ENCODE measurements at regions not wholly inside any gene's neighbourhood (a gene's known extent, or its start where the extent isn't known, plus 50 kb on each side); places are given as distances from the start of the nearest gene placed in this dataset.

DNA sequence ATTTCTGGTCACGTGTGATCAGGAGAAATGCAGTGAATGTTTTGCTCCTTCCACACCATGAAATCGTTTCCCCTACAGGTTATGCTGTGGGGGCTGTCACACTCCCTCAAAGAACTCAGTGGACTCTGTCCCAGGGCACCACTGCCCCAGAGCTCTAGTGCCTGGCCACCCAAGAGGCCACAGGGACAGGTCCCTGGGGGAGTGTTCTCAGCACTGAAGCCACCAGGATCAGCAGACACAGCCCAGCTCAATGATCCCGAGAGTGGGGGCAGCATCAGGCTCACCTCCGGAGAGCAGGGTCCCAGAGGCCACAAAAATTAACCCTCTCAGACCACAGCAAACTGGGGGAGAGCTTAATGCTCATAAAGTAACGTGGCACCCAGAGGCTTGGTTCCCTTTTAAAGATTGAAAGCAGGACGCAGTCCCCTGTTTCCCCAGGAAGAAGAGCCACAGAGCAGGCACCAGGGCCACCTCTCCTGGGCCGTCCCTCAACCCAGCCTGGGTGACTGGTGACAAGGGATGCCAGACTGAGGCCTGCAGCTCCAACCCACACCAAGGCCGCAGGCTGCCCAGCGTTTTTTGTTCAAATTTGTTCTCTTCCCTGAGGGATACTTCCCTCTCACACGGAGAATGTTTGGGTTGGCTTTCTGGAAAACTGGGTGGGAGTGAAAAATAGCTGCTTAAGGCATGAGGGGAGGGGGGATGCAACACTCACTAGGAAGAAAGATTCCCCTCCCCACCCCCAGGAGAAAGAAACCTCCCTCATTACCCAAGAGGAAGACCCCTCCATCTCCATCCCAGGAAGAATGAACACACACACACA is 123.3 kb upstream of the IGF1R start:
- no peak overlapping the region for H3K27ac ChIP-seq (ENCODE audit: low read depth, low read length)
- no peak overlapping the region for H3K4me3 ChIP-seq (ENCODE audit: low read length)
- H3K27me3 ChIP-seq (ENCODE audit: insufficient read depth, low read length): no peaks in the 10 kb centered on the region
- WGBS: 84% methylated on average over 9 of the region's 10 CpGs
- no peaks in the 10 kb centered on the region for H3K36me3 ChIP-seq (ENCODE audit: insufficient read depth, low read length)
- peaks cover 9% of the 10 kb centered on the region; the same call in 1 of the 2 replicates for H3K4me1 ChIP-seq (ENCODE audit: insufficient read depth, low read length)
- H3K9me3 ChIP-seq (ENCODE audit: insufficient read depth, low read depth, low read length): no peaks in the 10 kb centered on the region
- H3K9ac ChIP-seq (ENCODE audit: low read depth, low read length): no peak overlapping the region

DNA sequence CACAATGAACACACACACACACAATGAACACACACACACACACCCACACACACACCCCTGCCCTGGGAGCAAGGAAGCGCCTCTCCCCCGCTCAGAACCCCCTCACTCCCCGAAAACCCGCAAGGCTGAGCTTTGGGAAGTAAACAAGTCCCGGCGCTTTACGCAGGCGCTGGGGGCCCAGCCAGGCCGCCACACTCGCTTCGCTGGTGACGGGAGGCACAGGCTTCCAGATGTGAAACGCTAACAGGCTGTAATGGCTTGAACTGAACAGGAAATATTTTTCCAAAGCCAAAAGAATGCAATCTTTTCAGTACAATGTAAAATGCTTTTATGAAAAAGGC is 122.7 kb upstream of the IGF1R start:
- WGBS: 92% methylated on average over 13 of the region's 13 CpGs
- H3K36me3 ChIP-seq (ENCODE audit: insufficient read depth, low read length): no peaks in the 10 kb centered on the region
- H3K27me3 ChIP-seq (ENCODE audit: insufficient read depth, low read length): no peaks in the 10 kb centered on the region
- no peaks in the 10 kb centered on the region for H3K9me3 ChIP-seq (ENCODE audit: insufficient read depth, low read depth, low read length)
- no peak overlapping the region for H3K4me3 ChIP-seq (ENCODE audit: low read length)
- no peak overlapping the region for H3K9ac ChIP-seq (ENCODE audit: low read depth, low read length)
- no peak overlapping the region for H3K27ac ChIP-seq (ENCODE audit: low read depth, low read length)
- peaks cover 9% of the 10 kb centered on the region; the same call in 1 of the 2 replicates for H3K4me1 ChIP-seq (ENCODE audit: insufficient read depth, low read length)

DNA sequence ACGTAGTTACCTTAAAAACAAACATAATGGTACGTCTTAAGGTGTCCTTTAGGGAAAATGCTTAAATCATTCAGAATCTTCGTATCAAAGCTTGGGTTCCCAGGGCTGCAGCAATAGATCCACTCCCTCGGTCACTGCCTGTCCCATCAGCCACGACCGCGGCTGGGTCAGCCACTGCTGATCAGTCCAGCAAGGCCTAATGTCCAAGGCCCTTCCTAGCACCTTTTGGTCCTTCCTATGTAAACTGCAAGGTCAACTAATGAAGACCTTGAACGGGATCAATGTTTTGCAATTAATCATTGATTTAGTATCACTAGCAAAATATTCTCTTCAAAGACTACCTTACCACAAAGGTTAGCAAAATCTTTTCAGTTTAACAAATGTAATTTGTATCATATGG is 122.2 kb upstream of the IGF1R start:
- H3K36me3 ChIP-seq (ENCODE audit: insufficient read depth, low read length): no peaks in the 10 kb centered on the region
- H3K27ac ChIP-seq (ENCODE audit: low read depth, low read length): no peak overlapping the region
- no peaks in the 10 kb centered on the region for H3K9me3 ChIP-seq (ENCODE audit: insufficient read depth, low read depth, low read length)
- H3K27me3 ChIP-seq (ENCODE audit: insufficient read depth, low read length): no peaks in the 10 kb centered on the region
- peaks cover 9% of the 10 kb centered on the region; the same call in 1 of the 2 replicates for H3K4me1 ChIP-seq (ENCODE audit: insufficient read depth, low read length)
- WGBS: 94% methylated on average over 8 of the region's 8 CpGs
- no peak overlapping the region for H3K9ac ChIP-seq (ENCODE audit: low read depth, low read length)
- no peak overlapping the region for H3K4me3 ChIP-seq (ENCODE audit: low read length)

DNA sequence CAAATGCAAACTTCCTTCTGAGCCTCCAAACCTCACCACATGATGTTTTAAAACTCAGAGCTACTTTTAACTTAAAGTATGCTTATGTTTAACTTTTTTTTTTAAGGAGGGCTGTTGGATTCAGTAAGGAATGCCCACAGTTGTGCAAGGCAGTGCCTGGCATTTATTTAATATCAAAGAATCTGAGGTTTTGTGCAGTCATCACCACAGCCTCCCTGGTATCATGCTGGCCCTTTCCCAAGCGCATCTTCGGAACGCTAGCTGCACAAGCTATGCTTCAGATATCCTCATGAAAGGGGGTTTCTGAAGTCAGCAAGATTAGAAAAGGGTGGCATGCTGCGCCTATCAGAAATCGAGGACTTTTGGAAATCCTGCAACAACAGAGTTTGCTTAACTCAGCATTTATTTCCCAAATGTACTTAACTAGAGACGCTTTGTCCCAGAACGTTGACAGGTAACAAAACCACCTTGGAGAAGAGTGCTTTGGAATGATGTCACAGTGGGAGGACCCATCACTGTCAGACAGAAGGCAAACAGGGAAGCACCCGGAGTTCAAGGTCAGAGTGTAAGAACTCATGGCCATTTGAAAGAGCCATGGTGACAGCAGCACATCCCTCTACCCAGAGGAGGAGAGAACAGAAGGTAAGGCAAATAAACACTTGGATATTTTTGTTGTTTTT is 120.2 kb upstream of the IGF1R start:
- H3K27me3 ChIP-seq (ENCODE audit: insufficient read depth, low read length): no peaks in the 10 kb centered on the region
- no peak overlapping the region for H3K4me3 ChIP-seq (ENCODE audit: low read length)
- 78% methylated on average over 8 of the region's 8 CpGs for WGBS
- H3K9me3 ChIP-seq (ENCODE audit: insufficient read depth, low read depth, low read length): no peaks in the 10 kb centered on the region
- H3K4me1 ChIP-seq (ENCODE audit: insufficient read depth, low read length): peaks cover 9% of the 10 kb centered on the region; the same call in 1 of the 2 replicates
- H3K27ac ChIP-seq (ENCODE audit: low read depth, low read length): no peak overlapping the region
- no peak overlapping the region for H3K9ac ChIP-seq (ENCODE audit: low read depth, low read length)
- H3K36me3 ChIP-seq (ENCODE audit: insufficient read depth, low read length): no peaks in the 10 kb centered on the region

DNA sequence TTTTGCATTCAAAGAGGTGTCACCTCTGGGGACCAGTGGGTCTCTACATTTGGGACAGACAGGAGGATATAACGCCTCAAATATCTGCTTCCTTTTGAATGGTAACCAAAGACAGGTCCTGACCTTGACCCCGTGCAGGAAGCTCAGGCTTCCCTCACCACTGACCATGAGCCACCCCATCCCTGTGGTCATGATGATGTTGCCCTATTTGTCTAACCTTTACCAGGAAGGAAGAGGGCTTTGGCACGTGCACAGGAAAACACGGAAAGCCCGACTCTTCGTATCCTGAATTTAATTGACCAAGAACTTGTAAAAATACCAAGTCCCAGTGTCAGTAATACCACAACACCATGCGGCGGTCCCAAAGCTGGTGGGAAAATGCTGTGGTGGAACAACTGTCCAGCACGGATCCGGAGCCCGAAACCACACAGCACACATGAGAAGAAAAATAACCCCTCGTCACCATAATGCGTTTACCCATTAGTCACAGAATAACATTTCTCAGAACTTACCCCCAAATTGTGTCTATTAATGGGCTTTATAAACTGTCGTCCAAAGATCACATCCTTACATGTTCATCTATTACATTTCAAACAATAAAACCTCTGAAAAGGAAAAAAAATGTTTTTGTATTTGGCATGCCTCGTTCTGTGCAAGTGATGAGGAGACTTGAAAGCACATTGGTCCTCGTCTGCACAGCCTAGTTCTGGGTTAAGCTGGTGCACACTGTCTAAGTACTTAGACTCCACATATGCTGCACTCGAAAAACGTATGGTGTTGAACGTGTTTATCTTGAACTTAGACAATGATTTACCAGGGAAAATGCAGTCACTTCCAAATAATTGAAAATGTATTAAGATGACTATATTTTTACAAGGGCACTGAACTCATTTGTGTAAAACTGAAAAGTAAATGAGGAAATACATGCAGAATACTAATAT is 118.9 kb upstream of the IGF1R start:
- no peaks in the 10 kb centered on the region for H3K27me3 ChIP-seq (ENCODE audit: insufficient read depth, low read length)
- no peak overlapping the region for H3K9ac ChIP-seq (ENCODE audit: low read depth, low read length)
- peaks cover 5% of the 10 kb centered on the region; the same call in 1 of the 2 replicates for H3K4me1 ChIP-seq (ENCODE audit: insufficient read depth, low read length)
- H3K4me3 ChIP-seq (ENCODE audit: low read length): no peak overlapping the region
- no peak overlapping the region for H3K27ac ChIP-seq (ENCODE audit: low read depth, low read length)
- 87% methylated on average over 19 of the region's 19 CpGs for WGBS
- no peaks in the 10 kb centered on the region for H3K36me3 ChIP-seq (ENCODE audit: insufficient read depth, low read length)
- H3K9me3 ChIP-seq (ENCODE audit: insufficient read depth, low read depth, low read length): no peaks in the 10 kb centered on the region

DNA sequence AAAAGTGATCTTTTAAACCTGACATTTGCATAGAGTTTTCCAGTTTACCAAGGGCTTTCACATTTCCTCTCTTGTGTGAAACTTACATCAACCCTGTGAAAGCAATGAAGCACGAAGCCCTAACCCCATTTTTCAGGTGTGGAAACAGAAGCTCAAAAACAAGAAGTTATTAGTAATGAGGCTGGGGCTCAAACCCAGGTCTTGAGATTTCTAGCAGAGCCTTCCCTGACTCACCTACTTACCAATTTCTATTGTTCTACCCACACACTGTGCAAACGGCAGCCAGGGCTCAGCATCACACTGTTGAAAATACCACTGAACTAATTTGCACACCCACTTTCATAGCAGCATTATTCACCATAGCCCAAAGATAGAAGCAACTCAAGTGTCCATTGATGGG is 117.8 kb upstream of the IGF1R start:
- Histone ChIP-seq H3K4me1 (ENCODE audit: insufficient read depth, low read length) (no peaks in the 10 kb centered on the region), H3K36me3 (ENCODE audit: insufficient read depth, low read length) (no peaks in the 10 kb centered on the region), H3K9me3 (ENCODE audit: insufficient read depth, low read depth, low read length) (no peaks in the 10 kb centered on the region), H3K4me3 (ENCODE audit: low read length) (no peak overlapping the region), H3K27me3 (ENCODE audit: insufficient read depth, low read length) (no peaks in the 10 kb centered on the region), H3K27ac (ENCODE audit: low read depth, low read length) (no peak overlapping the region), H3K9ac (ENCODE audit: low read depth, low read length) (no peak overlapping the region)
- 69% methylated on average over 2 of the region's 2 CpGs for WGBS

DNA sequence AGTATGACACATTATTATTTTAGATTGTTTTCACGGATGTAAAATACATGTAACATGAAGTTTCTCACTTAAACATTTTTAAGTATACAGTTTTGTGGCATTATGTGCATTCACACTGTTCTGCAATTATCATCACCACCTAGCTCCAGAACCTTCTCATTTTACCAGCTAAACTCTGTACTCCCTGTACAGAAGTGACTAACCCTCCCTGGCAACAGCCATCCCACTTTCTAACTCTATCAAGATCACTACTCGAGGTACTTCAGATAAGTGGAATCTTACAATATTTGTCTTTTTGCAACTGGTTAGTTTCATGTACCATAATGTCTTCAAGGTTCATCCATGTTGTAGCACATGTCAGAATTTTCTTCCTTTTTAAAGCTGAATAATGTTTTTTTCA is 116.3 kb upstream of the IGF1R start:
- Histone ChIP-seq H3K4me1 (ENCODE audit: insufficient read depth, low read length) (no peaks in the 10 kb centered on the region), H3K4me3 (ENCODE audit: low read length) (no peak overlapping the region), H3K27ac (ENCODE audit: low read depth, low read length) (no peak overlapping the region), H3K9ac (ENCODE audit: low read depth, low read length) (no peak overlapping the region), H3K36me3 (ENCODE audit: insufficient read depth, low read length) (no peaks in the 10 kb centered on the region), H3K9me3 (ENCODE audit: insufficient read depth, low read depth, low read length) (no peaks in the 10 kb centered on the region), H3K27me3 (ENCODE audit: insufficient read depth, low read length) (no peaks in the 10 kb centered on the region)
- 89% methylated on average over 1 of the region's 2 CpGs for WGBS

DNA sequence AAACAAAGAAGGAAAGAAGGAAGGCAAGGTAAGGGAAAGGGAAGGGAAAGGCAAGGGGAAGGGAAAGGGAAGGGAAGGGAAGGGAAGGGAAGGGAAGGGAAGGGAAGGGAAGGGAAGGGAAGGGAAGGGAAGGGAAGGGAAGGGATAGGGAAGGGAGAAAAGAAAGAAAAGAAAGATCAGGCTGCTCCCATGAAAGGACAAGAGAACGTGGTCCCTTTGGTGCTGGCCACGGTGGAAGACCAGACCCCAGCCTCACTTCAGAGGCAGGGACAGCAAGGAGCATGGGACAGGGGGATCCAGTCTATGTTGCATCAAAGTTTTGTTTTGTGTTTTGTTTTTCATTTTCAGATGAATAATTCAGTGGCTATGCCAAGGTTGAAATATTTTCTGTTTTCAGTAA is 111.4 kb upstream of the IGF1R start:
- 89% methylated on average over 2 of the region's 2 CpGs for WGBS
- Histone ChIP-seq H3K36me3 (ENCODE audit: insufficient read depth, low read length) (no peaks in the 10 kb centered on the region), H3K4me3 (ENCODE audit: low read length) (no peak overlapping the region), H3K9ac (ENCODE audit: low read depth, low read length) (no peak overlapping the region), H3K9me3 (ENCODE audit: insufficient read depth, low read depth, low read length) (no peaks in the 10 kb centered on the region), H3K27me3 (ENCODE audit: insufficient read depth, low read length) (0 out of 2 replicates have a peak, but pooled peaks cover 3% of the 10 kb centered on the region), H3K4me1 (ENCODE audit: insufficient read depth, low read length) (no peaks in the 10 kb centered on the region), H3K27ac (ENCODE audit: low read depth, low read length) (no peak overlapping the region)

DNA sequence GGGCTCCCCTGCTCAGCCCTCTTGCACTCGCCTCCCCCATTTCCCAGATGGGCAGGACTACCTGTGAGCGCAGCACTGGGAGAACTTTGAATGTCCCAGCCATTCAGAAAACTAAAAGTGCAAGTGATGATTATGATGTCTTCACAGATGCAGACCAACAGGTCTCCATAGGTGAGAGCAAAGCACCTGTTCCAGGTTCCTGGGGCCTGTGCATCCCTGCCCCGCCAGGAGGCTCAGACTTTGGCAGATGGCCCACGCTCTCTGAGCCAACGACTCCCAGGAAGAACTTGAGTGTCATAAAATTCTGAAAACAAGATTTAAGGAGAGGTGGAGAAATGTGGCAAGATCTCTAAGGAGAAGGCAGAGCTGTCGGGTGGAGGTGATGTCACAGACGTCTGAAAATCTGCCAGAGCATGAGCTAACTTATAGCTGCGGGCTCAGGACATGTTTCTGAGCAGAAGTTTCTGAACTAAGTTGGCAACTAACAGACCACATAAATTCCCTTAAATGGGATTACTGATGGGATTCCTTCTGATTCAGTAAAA is 110.8 kb upstream of the IGF1R start:
- WGBS: 80% methylated on average over 8 of the region's 8 CpGs
- Histone ChIP-seq H3K4me1 (ENCODE audit: insufficient read depth, low read length) (no peaks in the 10 kb centered on the region), H3K27me3 (ENCODE audit: insufficient read depth, low read length) (0 out of 2 replicates have a peak, but pooled peaks cover 3% of the 10 kb centered on the region)

DNA sequence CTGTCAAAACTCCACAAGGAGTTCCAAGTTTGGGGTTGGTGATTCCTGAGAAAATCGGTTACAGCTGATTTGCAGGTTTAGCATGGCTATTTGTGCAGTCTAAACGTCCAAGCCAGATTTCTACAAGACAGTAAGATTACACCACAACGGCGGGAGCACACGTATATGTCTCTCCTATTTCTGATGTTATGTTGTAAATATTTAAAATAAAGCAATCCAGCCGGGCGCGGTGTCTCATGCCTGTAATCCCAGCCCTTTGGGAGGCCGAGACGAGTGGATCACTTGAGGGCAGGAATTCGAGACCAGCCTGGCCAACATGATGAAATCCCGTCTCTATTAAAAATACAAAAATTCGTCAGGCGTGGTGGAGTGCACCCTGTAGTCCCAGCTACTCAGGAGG is 106.8 kb upstream of the IGF1R start:
- Histone ChIP-seq H3K27ac (ENCODE audit: low read depth, low read length) (no peak overlapping the region), H3K36me3 (ENCODE audit: insufficient read depth, low read length) (no peaks in the 10 kb centered on the region), H3K9ac (ENCODE audit: low read depth, low read length) (no peak overlapping the region), H3K4me3 (ENCODE audit: low read length) (no peak overlapping the region), H3K9me3 (ENCODE audit: insufficient read depth, low read depth, low read length) (no peaks in the 10 kb centered on the region), H3K27me3 (ENCODE audit: insufficient read depth, low read length) (peaks cover 12% of the 10 kb centered on the region), H3K4me1 (ENCODE audit: insufficient read depth, low read length) (no peaks in the 10 kb centered on the region)
- WGBS: 92% methylated on average over 12 of the region's 14 CpGs

More for the DNA sequence above, 110.8 kb upstream of the IGF1R start:
- Histone ChIP-seq H3K9ac (ENCODE audit: low read depth, low read length) (no peak overlapping the region), H3K4me3 (ENCODE audit: low read length) (no peak overlapping the region), H3K9me3 (ENCODE audit: insufficient read depth, low read depth, low read length) (no peaks in the 10 kb centered on the region), H3K27ac (ENCODE audit: low read depth, low read length) (no peak overlapping the region), H3K36me3 (ENCODE audit: insufficient read depth, low read length) (no peaks in the 10 kb centered on the region)
